HG03108 (cell line): ENCODE measurements at regions not wholly inside any gene's neighbourhood (a gene's known extent, or its start where the extent isn't known, plus 50 kb on each side); places are given as distances from the start of the nearest gene placed in this dataset.

Experiments
- ATAC-seq: cut with Tn5 transposase; IDR thresholded peaks from one replicate; pipeline ENCODE4 v1.9.1; 2021; ENCODE audit warnings: moderate library complexity; ENCODE audit not compliant: unreplicated experiment

DNA sequence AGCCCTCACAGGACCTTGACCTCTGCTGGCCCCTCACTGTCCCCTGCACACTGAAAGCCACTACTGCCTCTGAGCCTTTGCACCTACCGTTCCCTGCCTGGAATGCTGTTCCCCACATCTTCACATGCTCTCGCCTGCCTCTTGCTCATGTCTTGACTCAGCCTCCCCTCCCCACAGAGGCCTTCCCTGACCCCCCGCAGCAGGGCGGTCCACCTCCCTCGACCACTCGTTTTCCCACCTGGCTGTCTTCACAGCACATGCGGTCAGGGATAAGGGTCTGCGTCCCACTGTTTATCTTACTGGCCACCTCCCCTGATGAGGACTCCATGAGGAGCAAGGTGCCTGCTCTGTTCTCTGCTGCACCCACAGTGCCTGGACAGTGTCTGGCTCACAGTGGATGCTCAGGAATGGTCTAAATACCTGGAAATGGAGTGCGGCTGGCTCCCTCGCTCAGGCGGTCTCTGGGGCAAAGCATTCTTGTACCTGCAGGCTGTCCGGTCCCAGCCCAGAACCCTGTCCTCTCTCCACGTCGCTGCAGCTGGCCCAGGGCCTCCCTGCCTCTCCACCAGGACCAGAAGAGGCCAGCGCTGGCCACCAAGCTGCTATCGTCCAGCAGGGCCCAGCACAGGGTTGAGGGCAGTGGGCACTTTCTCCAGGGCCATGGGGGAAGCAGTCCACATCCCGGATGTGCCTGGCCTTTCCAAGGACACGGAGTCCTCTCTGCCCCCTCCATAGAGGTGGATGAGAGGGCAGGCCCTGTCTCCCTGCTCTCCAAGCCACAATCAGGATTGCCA lies 107.4 kb downstream of the NCOR2 start:
- ATAC-seq = no peak

DNA sequence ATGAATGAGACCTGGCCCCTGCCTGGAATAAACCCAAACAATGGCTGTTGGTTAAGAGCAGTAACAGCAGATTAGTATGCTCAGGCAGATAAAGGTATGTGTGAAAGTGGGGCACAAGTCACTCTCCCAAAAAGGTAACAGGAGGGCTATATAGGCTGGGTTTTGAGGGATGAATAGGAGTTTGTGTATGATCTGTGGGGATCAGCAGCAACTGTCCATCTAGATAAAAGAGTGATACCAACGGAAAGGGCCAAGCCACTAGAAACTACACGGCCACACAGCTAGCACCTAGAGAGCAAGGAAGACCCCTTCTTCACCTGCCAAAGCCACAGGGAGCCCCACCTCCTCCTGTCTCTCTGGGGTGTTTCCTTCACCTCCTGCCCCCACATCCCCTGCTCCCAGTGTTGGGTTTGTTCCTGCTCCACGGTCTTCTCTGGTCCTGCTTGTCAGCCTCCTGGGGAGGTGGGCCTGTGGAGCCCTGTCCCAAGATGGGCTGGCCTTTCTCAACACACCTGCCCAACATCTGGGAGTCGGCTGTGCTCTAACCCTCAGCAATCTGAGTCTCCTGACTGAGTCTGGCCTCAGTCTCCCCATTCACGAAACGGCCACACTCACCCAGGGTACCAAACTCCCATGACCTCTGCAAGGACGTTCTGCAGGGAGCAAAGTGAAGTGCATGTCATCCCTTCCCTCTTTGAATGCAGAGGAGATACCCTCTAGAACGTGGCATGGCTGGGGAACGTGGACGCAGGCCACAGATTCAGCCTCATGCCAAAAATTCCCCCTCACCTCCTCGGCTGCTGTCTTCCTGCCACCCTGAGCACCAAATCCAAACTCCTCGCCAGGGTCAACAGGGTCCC lies 108.2 kb downstream of the NCOR2 start:
- no peak for ATAC-seq

DNA sequence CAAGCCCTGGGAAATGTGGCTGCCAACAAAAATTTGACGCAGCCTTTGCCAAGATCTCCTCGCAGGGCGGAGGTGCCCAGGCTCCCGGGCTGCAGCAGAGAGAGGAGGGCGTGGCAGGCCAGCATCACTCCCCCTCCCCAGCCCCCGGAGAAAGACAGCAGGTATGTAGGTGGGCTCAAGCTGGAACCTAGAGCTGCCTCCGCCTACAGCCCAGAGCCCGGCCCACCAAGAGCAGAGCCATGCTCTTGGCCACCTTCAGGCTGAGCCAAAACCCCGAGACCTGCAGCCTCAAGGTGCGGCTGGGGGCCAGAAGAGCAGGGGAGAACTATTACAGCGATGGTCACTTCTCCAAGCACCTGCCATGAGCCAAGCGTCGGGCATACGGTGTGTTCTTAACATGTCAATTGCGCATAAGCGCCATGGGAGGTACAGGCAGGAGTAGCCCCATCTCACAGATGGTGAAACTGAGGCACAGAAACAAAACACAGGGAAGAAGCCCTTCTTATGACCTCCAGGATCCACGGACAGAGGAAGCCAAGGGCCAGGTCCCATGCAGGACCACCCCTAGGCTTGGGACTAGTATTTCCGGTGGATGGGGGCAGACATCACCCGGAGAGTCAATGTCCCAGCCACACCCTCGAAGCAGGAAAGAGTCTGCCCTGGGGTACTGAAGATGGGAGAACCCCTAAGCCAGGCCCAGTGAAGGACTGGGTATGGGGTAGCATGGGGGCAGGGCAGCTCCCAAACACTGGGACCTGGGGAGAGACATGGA lies 109.0 kb downstream of the NCOR2 start:
- ATAC-seq = no peak

DNA sequence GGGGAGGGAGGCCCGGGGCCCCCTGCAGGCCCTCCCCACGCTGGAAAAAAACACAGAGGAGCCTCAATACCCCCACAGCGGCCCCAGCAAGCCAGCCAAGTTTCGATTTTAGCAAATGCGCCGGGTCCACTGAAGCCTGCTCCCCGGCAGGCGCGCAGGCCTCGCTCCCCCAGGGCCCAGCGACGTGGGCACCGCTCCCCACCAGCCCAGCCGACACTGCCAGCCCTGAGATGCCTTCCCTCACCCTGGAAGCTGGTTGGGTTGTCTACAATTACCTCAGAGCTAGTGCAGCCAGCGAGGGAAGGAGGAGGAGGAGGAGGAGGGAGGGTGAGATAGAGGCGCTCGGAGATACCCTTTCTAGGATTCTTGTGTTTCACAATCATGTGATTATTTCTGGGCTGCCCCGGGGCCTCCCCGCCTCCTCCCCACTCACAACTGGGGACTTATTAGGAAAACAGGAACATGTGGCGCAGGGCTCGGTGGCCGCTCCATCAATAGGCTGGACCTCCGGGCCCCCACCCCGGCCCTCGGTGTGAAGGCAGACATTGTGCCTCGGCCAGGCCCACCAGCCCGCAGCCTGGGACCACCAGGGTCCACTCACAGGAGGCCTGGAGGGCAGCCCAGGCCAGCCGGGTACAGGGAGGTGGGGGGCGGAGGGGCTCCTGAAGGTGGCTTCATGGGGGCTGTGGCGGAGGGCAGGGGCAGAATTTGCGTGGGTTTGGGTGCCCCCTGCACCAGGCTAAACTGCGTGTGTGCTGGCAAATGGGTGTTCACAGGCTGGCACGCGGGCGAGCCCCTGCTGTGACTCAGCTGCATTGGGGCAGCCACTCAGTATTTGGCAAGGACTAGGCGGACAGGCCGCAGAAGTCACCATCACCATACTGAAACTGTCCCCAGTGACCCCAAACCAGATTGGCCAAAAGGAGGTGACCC lies 109.9 kb downstream of the NCOR2 start:
- ATAC-seq = peak; percentile 21

DNA sequence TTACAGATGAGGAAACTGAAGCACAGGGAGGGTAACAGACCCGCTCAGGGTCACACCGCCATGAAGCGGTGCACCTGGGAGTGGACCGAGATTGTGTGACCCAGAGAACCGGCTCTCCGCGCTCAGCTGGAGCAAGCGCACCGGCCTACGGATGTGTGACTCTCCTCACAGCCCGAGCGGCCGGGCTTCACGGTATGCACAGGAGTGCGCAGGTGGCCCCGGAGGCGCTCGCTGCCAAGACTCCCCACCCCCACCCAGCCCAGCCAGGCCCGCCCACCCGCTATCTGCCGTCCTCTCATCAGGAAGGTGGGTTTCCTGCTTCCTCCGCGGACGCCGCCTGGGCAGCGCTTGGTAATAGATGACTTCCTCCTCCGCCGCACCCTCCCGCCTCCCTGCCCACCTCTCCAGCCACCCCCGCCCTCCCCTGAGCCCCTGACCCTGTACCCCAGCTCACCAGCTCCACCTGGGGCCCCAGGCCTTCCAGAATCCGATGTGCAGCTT lies 110.7 kb downstream of the NCOR2 start:
- no peak for ATAC-seq

DNA sequence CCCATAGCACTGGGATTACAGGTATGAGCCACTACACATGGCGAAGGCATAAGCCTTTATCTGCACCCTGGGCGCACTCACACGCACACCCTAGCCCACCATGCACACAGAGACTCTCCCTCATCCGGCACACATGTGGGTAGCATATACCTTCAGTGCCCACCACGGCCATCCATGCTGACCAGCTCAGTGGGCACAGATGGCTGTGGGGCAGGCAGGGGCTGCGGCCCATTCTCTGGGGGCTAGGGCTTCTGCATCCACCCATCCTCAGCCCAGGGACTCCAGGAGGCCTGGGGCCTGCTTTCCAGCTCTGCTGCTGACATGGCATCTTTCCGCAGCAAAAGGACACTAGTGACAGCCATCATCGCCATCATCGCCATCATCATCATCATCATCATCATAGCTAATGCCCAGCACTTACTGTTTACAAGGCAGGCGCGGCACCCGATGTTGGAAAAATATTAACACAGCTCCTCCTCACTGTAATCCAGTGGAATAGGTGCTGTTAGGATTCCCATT lies 111.2 kb downstream of the NCOR2 start:
- no peak for ATAC-seq

DNA sequence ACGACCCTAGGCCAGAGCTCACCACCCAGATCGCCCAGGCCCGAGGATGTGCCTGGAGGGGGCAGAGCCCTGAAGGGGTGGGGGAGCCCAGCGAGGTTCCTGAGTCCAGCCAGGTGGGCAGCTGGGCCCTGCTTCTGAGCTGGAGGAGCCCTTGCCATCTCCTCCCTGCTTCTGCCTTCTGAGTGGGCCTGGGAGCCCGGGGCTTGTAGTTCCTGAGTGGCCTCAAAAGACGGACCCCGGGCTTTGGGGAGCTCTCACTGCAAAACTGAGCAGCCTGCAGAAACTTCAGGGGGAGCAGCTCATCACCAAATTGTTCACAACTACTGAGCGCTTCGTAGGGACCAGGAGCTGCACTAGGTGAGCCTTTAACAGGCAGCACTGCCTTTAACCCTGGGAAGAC lies 112.1 kb downstream of the NCOR2 start:
- ATAC-seq = no peak

DNA sequence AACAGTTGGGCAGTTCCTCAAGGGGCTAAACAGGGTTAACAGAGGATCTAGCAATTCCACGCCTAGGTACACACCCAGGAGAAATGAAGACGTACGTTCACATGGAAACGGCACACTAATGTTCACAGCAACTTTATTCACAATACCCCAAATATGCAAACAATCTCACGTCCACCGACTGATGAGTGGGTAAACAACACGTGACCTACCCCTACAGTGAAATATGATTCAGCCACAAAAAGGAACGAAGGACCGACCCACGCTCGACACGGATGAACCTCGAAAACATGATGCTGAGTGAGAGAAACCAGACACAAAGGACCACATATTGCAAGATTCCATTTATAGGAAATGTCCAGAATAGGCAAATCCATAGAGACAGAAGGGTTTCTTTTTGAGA lies 112.7 kb downstream of the NCOR2 start:
- ATAC-seq = no peak

DNA sequence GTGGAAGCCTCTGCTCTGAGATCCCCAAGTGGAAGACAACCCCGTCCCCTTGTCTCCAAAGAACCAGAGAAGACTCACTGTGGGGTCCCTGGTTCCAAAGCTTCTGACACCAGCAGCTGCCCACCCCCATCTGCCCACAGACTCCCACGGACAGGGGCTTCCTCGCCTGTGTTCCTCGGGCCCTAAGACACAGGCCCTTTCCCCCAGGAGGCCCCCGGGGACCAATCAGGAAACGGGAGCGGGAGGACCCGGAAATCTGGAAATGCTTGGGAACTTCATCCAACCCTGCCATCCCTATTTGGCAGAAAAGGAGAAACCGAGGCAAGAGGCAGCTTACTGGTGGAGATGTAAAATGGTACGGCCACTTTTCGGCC lies 113.1 kb downstream of the NCOR2 start:
- ATAC-seq = no peak

DNA sequence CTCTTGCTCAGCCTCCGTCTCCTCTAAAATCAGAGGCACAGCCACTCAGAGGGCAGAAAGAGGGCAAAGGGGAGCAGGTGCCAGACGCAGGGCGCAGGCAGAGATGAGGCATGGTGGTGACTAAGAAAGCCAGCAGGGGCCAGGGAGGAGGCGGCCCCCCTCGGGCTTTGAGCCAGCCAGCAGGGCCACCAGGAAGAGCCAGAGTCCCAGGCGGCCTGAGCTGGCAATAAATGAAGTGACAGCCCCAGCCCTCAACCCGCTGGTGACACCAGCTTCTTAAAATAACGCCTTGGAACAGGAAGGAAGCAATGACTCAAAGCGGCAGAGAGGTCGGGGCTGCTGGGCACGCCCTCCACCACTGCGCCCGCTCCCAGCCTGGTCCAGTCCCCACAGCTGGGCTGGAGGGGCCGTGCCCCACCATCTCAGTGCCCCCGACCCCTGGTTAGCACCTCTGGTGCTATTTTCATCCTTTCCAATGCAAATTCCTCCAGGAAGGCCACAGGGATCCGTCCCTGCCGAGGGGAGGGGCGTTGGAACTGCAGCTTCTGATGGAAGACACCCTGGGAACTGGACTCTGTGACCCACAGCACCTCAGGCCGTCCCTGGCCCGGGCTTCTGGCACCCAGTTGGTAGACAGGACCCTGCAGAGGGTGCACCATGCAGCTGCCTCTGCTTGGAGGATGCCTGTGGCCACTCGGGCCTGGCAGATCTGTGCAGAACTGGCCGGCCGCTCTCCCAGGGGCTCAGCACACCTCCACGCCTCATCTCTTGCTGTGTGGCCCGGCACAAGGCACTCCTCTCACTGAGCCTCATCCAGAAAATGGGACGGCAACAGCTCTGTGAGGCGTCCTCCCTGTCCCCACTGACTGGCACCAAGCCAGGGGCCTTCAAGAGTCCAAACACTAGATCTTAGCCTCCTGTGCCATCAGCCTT lies 113.7 kb downstream of the NCOR2 start:
- peak; percentile 74 for ATAC-seq

DNA sequence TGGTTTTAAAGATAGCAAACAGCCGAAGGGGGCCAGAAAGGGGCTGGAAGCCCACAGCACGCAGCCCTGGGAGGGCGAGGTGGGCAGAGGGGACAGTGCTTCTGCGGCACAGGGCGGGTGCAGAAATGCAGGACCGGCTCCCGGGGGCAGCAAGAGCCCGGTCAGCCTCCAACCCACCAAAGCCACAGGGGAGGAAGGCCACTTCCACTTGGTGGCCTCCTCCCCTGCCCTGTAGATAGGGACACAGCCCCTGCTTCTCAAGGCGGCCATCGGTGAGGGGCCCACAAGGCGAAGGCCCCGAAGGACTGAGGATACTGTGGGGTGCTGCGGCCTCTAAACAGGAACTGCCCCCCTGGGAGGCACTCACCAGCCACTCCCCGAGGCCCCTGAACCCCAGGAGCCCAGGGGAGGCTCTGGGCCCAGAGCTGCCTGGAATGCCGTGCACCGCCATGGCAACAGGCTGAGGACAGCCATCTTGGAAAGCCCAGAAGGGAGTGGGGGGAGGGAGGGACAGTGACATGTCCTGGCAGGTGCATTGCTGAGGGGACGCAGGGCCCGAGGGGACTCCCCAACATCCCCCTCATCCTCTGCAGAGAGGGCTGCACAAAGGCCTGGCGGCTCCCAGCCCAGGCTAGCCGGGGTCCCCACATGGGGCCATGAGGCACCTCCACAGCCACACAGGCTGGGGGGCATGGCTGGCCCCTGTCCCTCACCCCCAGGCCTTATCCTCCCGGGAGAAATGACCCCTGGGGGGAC lies 114.7 kb downstream of the NCOR2 start:
- no peak for ATAC-seq

DNA sequence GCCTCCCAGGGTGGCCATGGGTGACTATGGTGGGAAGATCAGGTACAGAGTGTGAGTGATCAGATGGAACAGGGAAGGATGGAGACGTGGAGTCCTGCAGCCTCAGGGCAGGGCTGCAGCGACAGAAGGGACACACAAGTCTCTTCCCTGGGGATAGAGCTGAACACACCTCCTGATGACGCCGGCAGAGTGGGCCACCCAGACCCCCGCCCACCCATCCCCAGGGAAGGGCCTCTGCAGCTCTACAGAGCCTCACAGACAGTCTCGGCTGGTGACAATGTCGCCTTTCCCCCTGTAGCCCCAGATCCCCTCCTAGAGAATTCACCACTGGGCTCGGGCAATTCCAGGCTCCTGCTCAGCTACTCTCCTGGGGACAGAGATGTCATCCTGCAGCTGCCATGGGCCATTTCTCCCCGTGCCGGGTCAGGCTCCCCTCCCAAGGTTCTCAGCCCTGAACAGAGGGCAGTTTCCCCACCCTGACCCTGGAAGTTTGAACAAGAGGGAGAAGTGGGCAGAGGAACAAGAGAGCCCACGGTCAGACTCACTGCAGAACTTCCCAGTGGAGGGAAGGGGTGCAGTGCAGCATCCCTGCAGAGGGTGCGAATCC lies 115.7 kb downstream of the NCOR2 start:
- no peak for ATAC-seq

DNA sequence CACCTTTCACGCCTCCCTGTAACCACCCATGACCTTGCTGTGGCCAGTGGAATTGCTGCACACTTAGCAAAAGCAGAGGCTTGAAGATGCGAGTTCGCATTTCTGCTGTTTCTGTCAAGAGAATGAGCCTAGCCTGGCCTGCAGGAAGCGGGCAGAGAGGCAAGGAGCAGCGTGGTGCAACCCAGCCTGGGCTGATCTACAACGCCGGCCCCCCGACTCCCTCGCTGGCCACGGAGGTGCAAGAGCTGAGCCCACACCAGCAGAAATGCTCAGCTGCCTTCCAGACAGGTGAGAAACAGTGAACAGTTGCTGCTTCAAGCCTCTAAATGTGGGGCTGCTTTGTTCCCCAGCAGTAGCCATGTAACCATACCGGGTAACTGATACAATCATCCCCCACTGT lies 116.4 kb downstream of the NCOR2 start:
- ATAC-seq = no peak

DNA sequence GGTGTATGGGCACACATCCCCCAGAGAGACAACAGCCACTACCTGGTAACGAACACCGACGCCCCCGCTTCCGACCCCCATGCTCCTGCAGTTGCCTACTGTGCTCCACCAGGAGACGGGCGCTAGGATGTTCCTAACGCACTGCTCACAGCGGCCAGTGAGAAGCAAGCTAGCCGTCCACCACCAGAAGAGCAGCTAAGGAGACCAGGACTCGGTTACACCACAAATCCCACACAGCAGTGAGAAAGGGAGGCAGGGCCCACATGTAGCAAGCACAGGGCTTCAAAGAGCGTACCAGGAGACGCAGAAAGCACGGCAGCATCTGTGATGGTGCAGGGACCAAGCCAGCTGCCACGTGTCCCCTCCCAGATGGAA lies 117.0 kb downstream of the NCOR2 start:
- ATAC-seq = no peak

DNA sequence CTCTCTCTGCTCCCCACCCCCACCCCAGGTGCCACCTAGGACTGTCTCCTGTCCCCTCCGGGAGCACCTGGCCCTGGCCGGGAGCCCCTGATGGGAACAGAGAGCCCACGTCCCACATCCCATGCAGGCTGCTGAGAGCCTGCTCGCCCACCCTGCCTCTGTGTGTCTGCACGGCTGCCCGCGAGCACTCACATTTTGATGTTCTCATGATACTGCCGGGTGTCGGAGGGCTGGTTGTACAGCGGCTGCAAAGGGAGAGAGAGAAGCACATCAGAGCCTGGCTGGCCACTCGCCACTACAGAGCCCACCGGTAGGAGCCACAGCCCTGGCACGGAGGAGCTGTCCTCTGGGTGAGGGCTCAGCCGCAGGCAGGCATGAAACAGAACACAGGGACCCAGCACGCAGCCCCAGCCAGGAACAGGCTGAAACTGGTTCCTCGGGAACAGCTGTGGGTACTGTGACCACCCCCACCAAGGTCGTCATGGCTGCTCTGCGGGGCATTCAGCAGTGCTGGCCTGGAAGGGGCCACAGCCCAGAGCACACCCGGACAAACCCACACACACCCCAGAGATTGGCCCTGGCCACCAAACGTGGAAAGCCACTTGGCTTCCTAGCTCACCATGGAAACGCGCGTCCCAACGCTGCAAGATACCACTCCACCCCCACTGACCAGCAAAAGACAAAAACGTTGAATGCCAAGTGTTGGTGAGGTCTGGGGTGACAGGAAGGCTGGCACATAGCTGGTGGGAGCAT lies 117.6 kb downstream of the NCOR2 start:
- no peak for ATAC-seq

DNA sequence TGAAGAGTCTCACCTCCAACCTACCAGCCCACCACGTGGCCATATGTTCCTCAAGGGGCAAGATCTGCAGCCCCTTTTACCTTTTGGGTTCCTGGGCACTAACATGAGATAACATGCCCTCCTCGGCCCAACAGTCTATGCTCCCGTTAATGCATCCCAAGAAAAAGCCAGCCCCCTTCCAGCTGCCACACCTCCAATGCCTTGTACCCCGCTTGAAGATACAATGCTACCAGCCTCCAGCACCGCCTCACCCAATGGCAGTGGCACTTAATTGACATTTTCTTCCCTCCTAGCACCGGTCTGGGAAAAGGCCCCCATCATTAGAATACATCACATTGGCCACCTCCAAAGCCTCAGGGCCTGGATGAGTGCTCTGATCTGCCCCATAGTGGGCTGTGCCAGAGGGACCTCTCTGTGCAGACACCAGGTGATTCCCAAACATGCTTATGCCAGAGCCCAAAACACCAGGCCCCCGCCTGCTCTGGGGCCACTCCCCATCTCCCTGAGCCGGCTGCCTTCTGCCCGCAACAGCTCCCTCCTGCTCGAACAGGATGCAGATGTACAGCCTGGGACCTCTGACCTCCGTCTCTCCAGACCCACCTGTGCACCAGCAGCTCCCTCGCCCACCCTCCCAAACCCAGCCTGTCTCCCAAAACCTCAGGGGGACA lies 118.3 kb downstream of the NCOR2 start:
- no peak for ATAC-seq
